GM12878 (cell line): ENCODE measurements at regions not wholly inside any gene's neighbourhood (a gene's known extent, or its start where the extent isn't known, plus 50 kb on each side); places are given as distances from the start of the nearest gene placed in this dataset.

Source experiments
- ATAC-seq: fragments of 200-7000 bp; cut with Tn5 transposase; 3 replicates; pipeline ENCODE4 v1.9.1; 2020; ENCODE audit warnings: mild to moderate bottlenecking, moderate library complexity
- BruUV-seq: library from RNA; stranded (reverse); fragments of 400-500 nt; replicated peaks from 2 replicates; lab custom pipeline; 2021; lab: Mats Ljungman, UMichigan
- CTCF ChIA-PET: fragments of 300-600 bp; sonication (Branson Sonifier 250); formaldehyde crosslinking; extraction: SDS; loops from one replicate; lab custom pipeline; 2021; ENCODE audit warnings: inconsistent platforms; lab: Yijun Ruan, JAX
- POLR2A ChIA-PET: fragments of 350-600 bp; formaldehyde crosslinking; extraction: SDS; loops from one replicate; lab custom pipeline; 2021; ENCODE audit warnings: inconsistent platforms; lab: Charles Lee
- RAD21 ChIA-PET: fragments of 300-600 bp; sonication (Branson Sonifier 250); formaldehyde crosslinking; loops from one replicate; lab custom pipeline; 2023; ENCODE audit warnings: antibody characterized with exemption; ENCODE audit not compliant: unreplicated experiment; lab: Charles Lee
- SMC1A ChIA-PET: fragments of 300-600 bp; sonication (Branson Sonifier 250); formaldehyde crosslinking; loops from one replicate; lab custom pipeline; 2023; ENCODE audit not compliant: unreplicated experiment, uncharacterized antibody; lab: Charles Lee
- DNase-seq: peaks from one replicate; pipeline ENCODE4 v3.0.0-alpha.2; 2011; ENCODE audit warnings: low read depth, low spot score
- FAIRE-seq: peaks from 3 replicates; lab custom pipeline; 2011; peaks lifted over from hg19 to GRCh38; lab: Jason Lieb, UNC
- H2AFZ ChIP-seq: 2 replicates; pipeline ENCODE4 v1.6.0; 2011; ENCODE audit warnings: low read depth, low read length, control low read depth; ENCODE audit not compliant: control insufficient read depth
- H3K27ac ChIP-seq: 2 replicates; pipeline ENCODE4 v1.5.1; 2011; ENCODE audit warnings: control low read depth; ENCODE audit not compliant: control insufficient read depth, insufficient read depth
- H3K27me3 ChIP-seq, 2 experiments: replicated peaks in 1 of 2; 2 replicates each; pipeline versions ENCODE4 v1.6.0 to v1.6.1; 2011; ENCODE audit warnings: low read length in 1 of 2; ENCODE audit not compliant: control insufficient read depth in 2 of 2, insufficient read depth in 2 of 2
- H3K36me3 ChIP-seq, 2 experiments: 2 replicates each; pipeline ENCODE4 v1.5.1; 2011; ENCODE audit warnings: low read length in 1 of 2; ENCODE audit not compliant: control insufficient read depth in 2 of 2, insufficient read depth in 2 of 2
- H3K4me1 ChIP-seq: 2 replicates; pipeline ENCODE4 v1.6.1; 2011; ENCODE audit warnings: mild to moderate bottlenecking, low read length, moderate library complexity, mixed read lengths; ENCODE audit not compliant: control insufficient read depth, insufficient read depth
- H3K4me2 ChIP-seq: 2 replicates; pipeline ENCODE4 v1.6.0; 2011; ENCODE audit warnings: control low read depth; ENCODE audit not compliant: control insufficient read depth, insufficient read depth
- H3K4me3 ChIP-seq: fragments of 200-600 bp; sonication (generic); 2 replicates; pipeline ENCODE4 v1.5.1; 2016
- H3K79me2 ChIP-seq: 2 replicates; pipeline ENCODE4 v1.6.0; 2011; ENCODE audit warnings: low read length; ENCODE audit not compliant: control insufficient read depth, insufficient read depth
- H3K9ac ChIP-seq: 2 replicates; pipeline ENCODE4 v1.8.0; 2011; ENCODE audit warnings: low read length, control low read depth, mixed read lengths; ENCODE audit not compliant: control insufficient read depth, insufficient read depth
- H3K9me3 ChIP-seq: replicated peaks from 3 replicates; pipeline ENCODE4 v1.5.1; 2011; ENCODE audit warnings: mild to moderate bottlenecking, low read length; ENCODE audit not compliant: control insufficient read depth, insufficient read depth
- H4K20me1 ChIP-seq: 2 replicates; pipeline ENCODE4 v1.6.0; 2011; ENCODE audit not compliant: control insufficient read depth, insufficient read depth
- CBX5 ChIP-seq: sonication (generic); IDR thresholded peaks from 2 replicates; pipeline ENCODE4 v1.6.1; 2016; ENCODE audit warnings: low read depth, moderate library complexity, mild to moderate bottlenecking, inconsistent platforms
- CHD2 ChIP-seq: IDR thresholded peaks from 2 replicates; pipeline ENCODE4 v1.6.1; 2011; ENCODE audit warnings: low read depth, low read length, improper control_type of control experiment, borderline replicate concordance
- KAT2A ChIP-seq: conservative IDR thresholded peaks from 2 replicates; pipeline ENCODE4 v1.6.1; 2011; ENCODE audit warnings: low read depth, low read length; ENCODE audit not compliant: control insufficient read depth
- NFYA ChIP-seq: IDR thresholded peaks from 2 replicates; pipeline ENCODE4 v1.6.1; 2011; ENCODE audit warnings: low read depth, mild to moderate bottlenecking, low read length, improper control_type of control experiment, borderline replicate concordance
- NR2F1 ChIP-seq: fragments of 450-650 bp; conservative IDR thresholded peaks from 2 replicates; pipeline ENCODE4 v1.6.1; 2017; ENCODE audit warnings: mild to moderate bottlenecking
- RUNX3 ChIP-seq: IDR thresholded peaks from 2 replicates; pipeline ENCODE4 v1.6.1; 2012; ENCODE audit warnings: low read length, inconsistent platforms
- ZBTB4 ChIP-seq: fragments of 450-650 bp; formaldehyde crosslinking; IDR thresholded peaks from 2 replicates; pipeline ENCODE4 v1.4.0; 2022; ENCODE audit warnings: mild to moderate bottlenecking, moderate library complexity
- ZZZ3 ChIP-seq: IDR thresholded peaks from 2 replicates; pipeline ENCODE4 v1.6.1; 2011; ENCODE audit warnings: low read depth; ENCODE audit not compliant: control insufficient read depth, insufficient read length
- WGBS: methylation state at CpG from one replicate; pipeline ENCODE4 v1.1.6; 2016; ENCODE audit warnings: low lambda C conversion rate; ENCODE audit not compliant: insufficient replicate concordance, insufficient coverage; ENCODE audit errors: missing lambda C conversion rate; 5-methylcytosine and 5-hydroxymethylcytosine counted together
- in situ Hi-C: fragments of 300-500 bp; cut with MboI; formaldehyde crosslinking; loops from 9 replicates; pipeline ENCODE4 v1.14.3; 2018; ENCODE audit warnings: mixed read lengths
- intact Hi-C: fragments of 100-400 bp; cut with micrococcal nuclease; formaldehyde crosslinking; loops from one replicate; pipeline ENCODE4 v1.14.2; 2022; ENCODE audit not compliant: unreplicated experiment
- TF ChIP-seq, protein P1 (sequence below): fragments of 450-650 bp; IDR thresholded peaks from 2 replicates; pipeline ENCODE4 v1.6.1; 2017; ENCODE audit warnings: mild to moderate bottlenecking

DNA sequence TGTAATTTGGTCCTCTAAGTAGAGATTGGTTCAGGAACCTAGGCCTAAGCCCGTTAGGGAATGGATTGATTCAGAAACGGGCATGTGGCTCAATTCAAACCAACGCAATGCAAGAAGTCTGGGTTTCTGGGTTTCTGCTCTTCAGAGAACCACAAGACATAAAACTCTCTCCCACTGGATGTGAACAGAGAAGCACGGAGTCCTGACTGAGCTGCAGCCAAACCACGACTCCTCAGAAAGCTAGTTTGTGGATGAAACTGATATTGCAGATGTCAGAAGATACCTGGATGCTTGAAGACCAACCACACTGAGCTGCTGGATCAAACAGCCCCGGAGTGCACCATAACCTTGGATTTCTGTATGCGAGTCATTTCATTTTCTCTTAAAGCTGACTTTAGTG lies 50.0 kb downstream of the SOD2 start:
- Histone ChIP-seq H3K9me3 (no peaks in the 10 kb centered on the region), H3K79me2 (no peaks in the 10 kb centered on the region), H3K27me3 (no peaks in the 10 kb centered on the region), H3K36me3 (no peaks in the 10 kb centered on the region), H4K20me1 (no peaks in the 10 kb centered on the region), H3K4me1 (peaks cover 4% of the 10 kb centered on the region; the same call in 1 of the 2 replicates), H3K4me3 (no peak overlapping the region), H3K27ac (no peak overlapping the region), H3K4me2 (no peak overlapping the region), H3K9ac (no peak overlapping the region), H2AFZ (no peak overlapping the region)
- POLR2A ChIA-PET, result no interaction called here
- 43% methylated on average over 7 of the region's 7 CpGs for WGBS
- no peak for TF ChIP-seq ZZZ3
- TF ChIP-seq RUNX3, result no peak
- TF ChIP-seq KAT2A, result no peak
- no peak for ATAC-seq
- CTCF ChIA-PET, result interaction anchor here (2.2 kb wide), 1 partner anchor 10 kb away, joined by 5 read pairs; no protein-coding TSS in a partner anchor
- in situ Hi-C loops (no loop called here), intact Hi-C loops (no loop called here)
- RAD21 ChIA-PET, result no interaction called here
- BruUV-seq, result no TSS peak
- SMC1A ChIA-PET, result interaction anchor here (0.7 kb wide), 1 partner anchor 14 kb away, joined by 3 read pairs; no protein-coding TSS in a partner anchor
- FAIRE-seq, result no peak
- DNase-seq, result no peak

DNA sequence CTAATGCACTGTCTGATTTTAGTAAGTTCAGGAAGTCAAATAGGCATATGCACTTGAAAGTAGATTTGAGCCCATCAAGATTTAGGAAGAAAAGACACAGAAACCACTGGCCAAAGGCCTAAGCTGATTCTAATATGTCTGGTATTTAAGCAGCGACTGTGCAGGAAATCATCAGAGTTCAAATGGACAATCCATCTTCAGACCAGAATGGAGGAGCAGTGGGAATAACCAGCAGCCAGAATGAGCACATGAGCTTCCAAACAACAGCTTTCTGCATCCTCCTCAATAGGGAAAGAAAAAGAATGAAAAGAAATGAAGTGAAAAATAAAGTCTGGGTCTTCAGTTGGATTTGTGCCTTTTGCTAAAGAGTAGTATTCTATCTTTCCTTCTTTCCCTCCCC lies 50.6 kb downstream of the SOD2 start:
- CTCF ChIA-PET, result interaction anchor here (2.2 kb wide), 1 partner anchor 9 kb away, joined by 5 read pairs; no protein-coding TSS in a partner anchor
- FAIRE-seq, result no peak
- BruUV-seq, result no TSS peak
- TF ChIP-seq ZZZ3 (no peak), NR2F1 (no peak), CHD2 (no peak), NFYA (no peak), ZBTB4 (no peak), CBX5 (no peak), KAT2A (no peak)
- TF ChIP-seq, protein P1, sequence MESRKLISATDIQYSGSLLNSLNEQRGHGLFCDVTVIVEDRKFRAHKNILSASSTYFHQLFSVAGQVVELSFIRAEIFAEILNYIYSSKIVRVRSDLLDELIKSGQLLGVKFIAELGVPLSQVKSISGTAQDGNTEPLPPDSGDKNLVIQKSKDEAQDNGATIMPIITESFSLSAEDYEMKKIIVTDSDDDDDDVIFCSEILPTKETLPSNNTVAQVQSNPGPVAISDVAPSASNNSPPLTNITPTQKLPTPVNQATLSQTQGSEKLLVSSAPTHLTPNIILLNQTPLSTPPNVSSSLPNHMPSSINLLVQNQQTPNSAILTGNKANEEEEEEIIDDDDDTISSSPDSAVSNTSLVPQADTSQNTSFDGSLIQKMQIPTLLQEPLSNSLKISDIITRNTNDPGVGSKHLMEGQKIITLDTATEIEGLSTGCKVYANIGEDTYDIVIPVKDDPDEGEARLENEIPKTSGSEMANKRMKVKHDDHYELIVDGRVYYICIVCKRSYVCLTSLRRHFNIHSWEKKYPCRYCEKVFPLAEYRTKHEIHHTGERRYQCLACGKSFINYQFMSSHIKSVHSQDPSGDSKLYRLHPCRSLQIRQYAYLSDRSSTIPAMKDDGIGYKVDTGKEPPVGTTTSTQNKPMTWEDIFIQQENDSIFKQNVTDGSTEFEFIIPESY, result no peak

More for the DNA sequence above, 50.6 kb downstream of the SOD2 start:
- Histone ChIP-seq H3K79me2 (no peaks in the 10 kb centered on the region), H3K27ac (no peak overlapping the region), H4K20me1 (no peaks in the 10 kb centered on the region), H3K9me3 (no peaks in the 10 kb centered on the region), H3K36me3 (no peaks in the 10 kb centered on the region), H3K4me2 (no peak overlapping the region), H3K4me1 (peaks cover 4% of the 10 kb centered on the region; the same call in 1 of the 2 replicates), H3K9ac (no peak overlapping the region), H2AFZ (no peak overlapping the region), H3K4me3 (no peak overlapping the region), H3K27me3 (no peaks in the 10 kb centered on the region)
- RAD21 ChIA-PET, result no interaction called here
- in situ Hi-C loops, result no loop called here
- ATAC-seq (no peak), DNase-seq (no peak)
- WGBS, result 59% methylated on average over 1 of the region's 1 CpG
- intact Hi-C loops, result no loop called here
- SMC1A ChIA-PET, result interaction anchor here (0.7 kb wide), 1 partner anchor 14 kb away, joined by 3 read pairs; no protein-coding TSS in a partner anchor
- POLR2A ChIA-PET, result no interaction called here
